HG02588 (cell line): ENCODE measurements at regions not wholly inside any gene's neighbourhood (a gene's known extent, or its start where the extent isn't known, plus 50 kb on each side); places are given as distances from the start of the nearest gene placed in this dataset.
"Not testable (repeated sequence)": the region's sequence is repeated elsewhere in the genome, so short reads cannot be mapped to it uniquely, and the experiment has no call there.

Experiments
- ATAC-seq: cut with Tn5 transposase; IDR thresholded peaks from one replicate; pipeline ENCODE4 v1.9.1; 2021; ENCODE audit warnings: mild to moderate bottlenecking, moderate library complexity; ENCODE audit not compliant: unreplicated experiment

GRCh38 chr6:168795611-168796010, 354.6 kb downstream of the SMOC2 start:
- ATAC-seq, result not testable (repeated sequence)

- ATAC-seq, result no peak
Observed at GRCh38 chr6:168794491-168794890, 353.5 kb downstream of the SMOC2 start.

GRCh38 chr6:168793649-168794048, 352.7 kb downstream of the SMOC2 start:
- ATAC-seq, result no peak

- no peak for ATAC-seq
Observed at GRCh38 chr6:168791917-168792316, 350.9 kb downstream of the SMOC2 start.

GRCh38 chr6:168789699-168790098, 348.7 kb downstream of the SMOC2 start:
- no peak for ATAC-seq

GRCh38 chr6:168785720-168786511, 344.9 kb downstream of the SMOC2 start:
- ATAC-seq, result no peak

GRCh38 chr6:168784426-168784825, 343.4 kb downstream of the SMOC2 start:
- ATAC-seq, result no peak

- ATAC-seq, result no peak
Observed at GRCh38 chr6:168783720-168784119, 342.7 kb downstream of the SMOC2 start.

- ATAC-seq, result no peak
Observed at GRCh38 chr6:168782187-168782751, 341.3 kb downstream of the SMOC2 start.

GRCh38 chr6:168778201-168778600, 337.2 kb downstream of the SMOC2 start:
- ATAC-seq, result no peak

- ATAC-seq, result no peak
Observed at GRCh38 chr6:168774381-168774780, 333.4 kb downstream of the SMOC2 start.

- ATAC-seq, result no peak
Observed at GRCh38 chr6:168773788-168774187, 332.8 kb downstream of the SMOC2 start.

- no peak for ATAC-seq
Observed at GRCh38 chr6:168765752-168766151, 324.8 kb downstream of the SMOC2 start.

GRCh38 chr6:168756009-168756634, 315.1 kb downstream of the SMOC2 start:
- no peak for ATAC-seq

- ATAC-seq, result no peak
Observed at GRCh38 chr6:168746643-168747042, 305.7 kb downstream of the SMOC2 start.

- no peak for ATAC-seq
Observed at GRCh38 chr6:168746013-168746412, 305.0 kb downstream of the SMOC2 start.

GRCh38 chr6:168744861-168745260, 303.9 kb downstream of the SMOC2 start:
- ATAC-seq, result no peak

- ATAC-seq, result no peak
Observed at GRCh38 chr6:168741942-168742782, 301.2 kb downstream of the SMOC2 start.

GRCh38 chr6:168741305-168741704, 300.3 kb downstream of the SMOC2 start:
- ATAC-seq, result no peak

- ATAC-seq, result no peak
Observed at GRCh38 chr6:168739381-168739780, 298.4 kb downstream of the SMOC2 start.

GRCh38 chr6:168737481-168737880, 296.5 kb downstream of the SMOC2 start:
- no peak for ATAC-seq
